Central memory CD4-positive, alpha-beta T cell (primary cell): ENCODE measurements at regions not wholly inside any gene's neighbourhood (a gene's known extent, or its start where the extent isn't known, plus 50 kb on each side); places are given as distances from the start of the nearest gene placed in this dataset.

Experiments used
- DNase-seq: peaks from one replicate; pipeline ENCODE4 v3.0.0; 2022

DNA sequence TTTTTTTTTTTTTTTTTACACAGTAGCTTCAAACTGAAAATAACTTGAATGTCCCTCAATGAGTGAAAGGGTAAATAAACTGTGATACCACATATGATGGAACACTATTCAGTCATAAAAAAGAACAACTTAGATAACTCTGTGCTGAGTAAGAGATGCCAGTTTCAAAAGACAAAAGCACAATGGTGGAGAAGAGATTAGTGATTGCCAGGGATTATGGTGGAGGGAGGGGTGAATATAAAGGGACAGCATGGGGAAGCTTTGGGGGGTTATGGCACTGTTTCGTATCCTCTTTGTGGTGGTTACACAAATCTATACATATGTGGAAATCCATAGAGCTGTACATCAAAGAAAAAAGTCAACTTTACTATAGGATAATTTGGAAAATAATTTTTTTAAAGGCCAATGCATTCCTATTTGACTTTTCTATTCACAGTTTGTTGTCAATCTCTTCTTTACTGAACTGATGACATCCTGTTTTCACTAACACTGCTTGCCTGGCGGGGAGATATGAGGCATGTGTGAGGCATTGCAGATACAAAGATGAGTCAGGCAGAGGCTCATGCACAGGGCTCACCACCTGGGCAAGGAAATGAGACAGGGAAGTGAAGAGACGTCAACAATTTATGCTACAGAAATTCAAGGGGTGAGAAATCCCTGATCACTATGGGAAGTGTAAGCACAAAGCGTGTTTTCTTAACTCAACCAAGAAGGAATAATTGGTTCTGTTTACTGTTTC, 302.7 kb downstream of the DUSP10 start:
- peak; percentile 37 for DNase-seq

DNA sequence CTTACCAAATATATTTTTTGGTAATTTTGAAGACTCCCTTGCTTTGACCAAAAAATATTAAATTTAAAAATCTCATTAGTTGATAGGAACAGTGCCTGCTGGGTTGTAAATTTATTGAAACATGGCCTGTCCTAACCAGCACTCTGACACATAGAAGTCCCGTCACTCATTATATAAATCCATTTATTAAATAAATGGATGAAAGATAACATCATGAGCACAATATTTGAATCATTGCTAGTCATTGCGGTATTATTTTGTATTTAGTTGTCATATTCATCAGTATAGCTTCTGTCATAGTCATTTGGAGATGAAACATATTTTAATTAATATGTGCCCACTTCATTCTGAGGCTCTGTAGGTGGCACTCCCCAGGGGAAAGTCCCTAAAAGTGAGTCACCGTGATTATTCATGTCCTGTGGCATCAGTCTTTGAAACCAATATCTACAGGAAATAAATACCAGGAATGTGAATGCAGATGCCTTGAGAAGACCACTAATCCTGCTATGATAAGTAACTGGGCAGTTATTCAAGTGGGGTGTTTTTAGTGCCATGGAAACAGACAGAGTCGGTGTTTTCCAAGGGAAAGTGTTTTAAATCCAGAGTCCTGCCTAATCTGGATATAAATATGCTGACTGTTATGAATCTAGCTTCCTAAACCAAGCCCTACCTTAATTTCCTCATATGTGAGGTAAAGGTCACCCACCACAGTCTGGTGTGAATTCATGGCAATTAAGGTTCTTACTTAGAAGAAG, 302.0 kb downstream of the DUSP10 start:
- DNase-seq, result peak; percentile 36

DNA sequence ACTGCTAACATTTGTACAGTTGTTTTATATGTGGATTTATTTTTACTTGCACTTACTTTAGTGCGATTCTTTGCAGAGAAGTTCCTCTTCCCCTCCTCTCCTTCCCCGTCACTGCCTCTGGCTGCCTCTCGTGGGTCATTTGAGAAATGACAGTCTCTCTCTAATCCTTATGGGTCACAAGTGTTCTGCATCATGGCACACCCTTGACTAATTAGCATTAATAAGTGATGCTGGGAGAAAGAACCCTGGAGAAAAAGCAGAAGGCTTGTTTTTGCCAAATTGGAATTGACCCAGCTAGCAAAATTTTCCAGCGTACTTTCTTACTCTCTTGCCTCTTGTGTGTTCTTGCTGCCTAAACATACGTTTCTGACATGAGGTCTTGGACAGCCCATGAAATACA, 301.2 kb downstream of the DUSP10 start:
- no peak for DNase-seq

DNA sequence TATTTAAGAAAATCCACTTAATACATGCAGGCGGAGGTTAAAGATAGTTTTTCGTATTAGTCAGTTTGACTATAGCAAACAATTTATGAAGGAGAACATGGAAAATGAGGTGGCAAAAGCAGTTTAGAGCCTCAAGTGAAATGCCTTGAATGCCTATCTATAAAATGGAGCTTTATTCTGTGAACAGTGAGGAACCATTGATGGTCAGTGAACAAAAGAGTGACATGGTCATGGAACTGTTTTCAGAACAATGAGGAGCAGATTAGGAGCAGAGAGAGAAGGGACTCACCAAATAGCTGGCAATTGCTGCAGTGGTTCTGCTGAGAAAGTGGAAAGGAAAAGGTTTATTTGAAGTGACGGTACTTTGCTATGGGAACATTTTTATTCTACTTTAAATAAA, 299.8 kb downstream of the DUSP10 start:
- DNase-seq, result no peak

DNA sequence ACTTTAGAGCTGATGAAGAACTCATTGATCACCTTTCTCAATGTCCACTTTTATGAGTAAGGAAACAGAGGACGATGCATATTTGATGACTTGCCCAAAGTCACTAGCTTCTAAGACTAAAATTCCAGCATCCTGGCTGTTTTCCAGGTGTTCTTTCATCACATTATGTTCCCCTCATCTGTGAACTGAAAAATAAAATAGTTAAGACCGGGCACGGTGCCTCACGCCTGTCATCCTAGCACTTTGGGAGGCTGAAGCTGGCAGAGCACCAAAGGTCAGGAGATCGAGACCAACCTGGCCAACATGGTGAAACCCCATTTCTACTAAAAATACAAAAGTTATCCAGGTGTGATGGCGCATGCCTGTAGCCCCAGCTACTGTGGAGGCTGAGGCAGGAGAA, 297.5 kb downstream of the DUSP10 start:
- DNase-seq, result no peak

DNA sequence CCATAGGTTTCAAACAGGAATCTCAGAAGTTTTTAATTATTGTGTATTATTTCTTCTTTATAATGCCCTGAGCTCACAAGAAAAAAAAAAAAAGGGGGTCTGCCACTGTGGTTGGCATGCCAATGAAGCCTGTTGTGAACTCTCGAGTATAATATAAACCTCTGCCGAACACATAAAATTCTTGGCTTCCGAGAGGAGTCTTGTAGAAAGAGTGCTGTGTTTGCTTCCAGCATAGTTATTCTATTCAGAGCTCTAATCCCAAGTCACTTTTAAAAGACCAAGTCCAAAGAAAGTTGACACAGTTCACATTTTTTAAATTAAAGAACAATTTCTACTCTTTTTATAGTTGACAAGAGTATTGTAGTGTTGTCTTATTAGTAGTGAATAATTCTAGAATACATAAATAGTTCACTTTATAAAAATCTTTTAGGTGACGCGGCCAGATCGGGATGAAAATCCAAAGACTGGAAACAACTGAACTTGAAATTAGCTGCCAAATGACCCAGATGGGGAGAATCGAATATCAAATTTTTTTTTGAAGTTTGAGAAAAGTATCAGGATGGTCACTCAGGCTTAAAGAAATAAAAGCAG, 293.2 kb downstream of the DUSP10 start:
- no peak for DNase-seq

DNA sequence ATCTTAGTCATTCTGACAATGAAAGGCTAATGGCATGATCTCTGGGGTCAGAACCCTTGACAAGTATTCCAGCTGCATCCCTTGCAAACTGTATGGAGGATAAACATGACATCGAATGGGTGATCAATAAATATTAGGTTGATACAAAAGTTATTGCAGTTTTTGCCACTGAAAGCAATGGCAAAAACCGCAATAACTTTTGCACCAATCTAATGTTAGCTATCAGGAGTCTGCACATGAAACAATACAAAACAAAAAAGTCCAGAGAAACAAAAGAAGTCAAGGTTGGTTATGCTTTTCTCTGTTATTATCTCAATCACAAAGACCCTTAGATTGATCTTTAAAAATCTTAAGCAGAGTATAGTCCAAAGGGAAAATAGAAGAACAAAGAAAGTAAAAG, 292.7 kb downstream of the DUSP10 start:
- no peak for DNase-seq

- no peak for DNase-seq
Observed at GRCh38 chr1:221449801-221450470, 292.0 kb downstream of the DUSP10 start.

DNA sequence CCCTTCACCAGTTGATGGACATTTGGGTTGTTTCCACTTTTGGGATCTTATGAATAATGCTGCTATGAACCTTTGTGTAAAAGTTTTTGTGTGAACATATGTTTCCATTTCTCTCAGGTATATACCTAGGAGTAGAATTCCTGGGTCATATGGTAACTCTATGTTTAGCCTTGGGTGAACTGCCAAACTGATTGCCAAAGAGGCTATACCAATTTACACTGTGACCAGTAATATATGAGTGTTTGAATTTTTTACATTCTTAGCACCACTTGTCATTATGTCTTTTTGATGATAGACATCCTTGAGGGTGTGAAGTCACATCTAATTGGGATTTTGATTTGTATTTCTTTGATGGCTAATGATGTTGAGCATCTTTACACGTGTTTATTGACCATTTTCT, 290.1 kb downstream of the DUSP10 start:
- no peak for DNase-seq

DNA sequence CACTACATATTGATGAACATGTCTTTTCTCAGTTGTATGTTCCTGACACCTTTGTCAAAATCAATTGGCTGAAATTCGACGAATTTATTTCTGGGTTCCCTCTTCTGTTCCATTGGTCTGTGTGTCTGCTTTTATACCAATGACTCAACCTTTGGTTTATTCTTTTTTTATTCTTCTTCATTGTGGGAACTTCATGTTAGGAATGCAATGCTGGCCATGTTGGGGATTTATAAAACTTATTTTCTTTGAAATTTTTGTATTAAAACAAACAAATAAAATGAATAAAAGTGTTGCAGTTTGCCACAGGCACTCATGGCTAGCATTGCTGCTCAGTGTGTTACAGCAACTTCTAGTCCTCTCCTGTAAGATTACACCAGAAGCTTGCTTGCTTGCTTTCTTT, 287.8 kb downstream of the DUSP10 start:
- DNase-seq, result no peak

GRCh38 chr1:221456918-221457317, 285.0 kb downstream of the DUSP10 start:
- DNase-seq, result no peak

DNA sequence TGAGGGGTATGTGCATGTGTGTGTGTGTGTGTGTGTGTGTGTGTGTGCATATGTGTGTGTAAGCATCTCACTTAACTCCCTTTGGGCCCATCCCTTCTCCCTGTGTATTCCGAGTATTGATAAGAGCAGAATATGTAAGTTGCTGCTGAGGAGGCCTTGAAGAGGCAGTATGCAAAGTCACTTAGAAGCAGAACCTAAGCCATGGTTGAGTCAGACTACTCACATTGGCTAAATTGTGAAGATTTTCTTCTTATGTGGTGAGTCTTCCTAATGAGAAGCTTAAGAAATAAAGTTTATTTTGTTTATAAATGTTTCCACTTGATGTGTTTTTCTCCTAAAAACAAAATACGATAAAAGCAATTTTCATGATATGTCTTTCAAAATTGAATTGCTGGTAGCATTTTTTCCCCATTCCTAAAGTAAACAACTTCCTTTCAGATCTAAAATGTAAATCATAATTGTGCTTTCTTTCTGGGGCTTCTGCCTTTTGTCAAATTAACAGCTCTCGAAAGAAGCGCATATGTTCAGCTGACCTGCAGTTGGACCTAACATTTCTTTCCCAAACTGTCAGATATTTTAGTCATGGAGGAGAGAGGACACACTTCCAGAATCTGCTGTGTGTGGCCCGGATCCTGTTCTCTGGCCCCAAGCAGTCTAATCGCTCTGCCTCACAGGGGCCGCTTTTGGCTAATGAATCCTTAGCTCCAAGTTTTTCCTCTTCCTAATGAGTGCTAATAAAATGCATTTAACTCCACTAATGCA, 284.0 kb downstream of the DUSP10 start:
- no peak for DNase-seq

- no peak for DNase-seq
Observed at GRCh38 chr1:221458447-221459156, 283.3 kb downstream of the DUSP10 start.

GRCh38 chr1:221459558-221459957, 282.3 kb downstream of the DUSP10 start:
- no peak for DNase-seq

DNA sequence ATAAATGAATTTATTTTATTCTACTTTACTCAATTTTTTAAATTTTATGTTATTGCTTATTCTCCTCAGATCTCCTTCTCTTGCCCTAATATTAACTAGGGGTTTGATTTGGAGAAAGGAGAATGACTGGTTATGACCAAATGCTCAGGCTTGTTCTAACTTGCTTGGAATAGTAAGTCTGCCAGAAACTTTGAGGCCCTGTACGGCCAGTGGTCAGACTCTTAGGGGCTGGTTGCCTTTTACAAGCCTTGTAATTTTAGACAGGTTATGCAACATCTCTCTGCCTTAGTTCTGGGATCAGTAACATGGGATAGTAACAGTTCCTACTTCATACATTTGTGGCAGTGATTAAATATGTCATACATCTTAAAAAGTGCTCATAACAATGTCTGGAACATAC, 279.5 kb downstream of the DUSP10 start:
- no peak for DNase-seq

- DNase-seq, result no peak
Observed at GRCh38 chr1:221468546-221468945, 273.3 kb downstream of the DUSP10 start.

GRCh38 chr1:221469476-221469875, 272.4 kb downstream of the DUSP10 start:
- no peak for DNase-seq

GRCh38 chr1:221470000-221470698, 271.7 kb downstream of the DUSP10 start:
- DNase-seq, result no peak

GRCh38 chr1:221473411-221473810, 268.5 kb downstream of the DUSP10 start:
- DNase-seq, result no peak

- no peak for DNase-seq
Observed at GRCh38 chr1:221477252-221477651, 264.6 kb downstream of the DUSP10 start.
